KMS-11 (cell line): ENCODE measurements at regions not wholly inside any gene's neighbourhood (a gene's known extent, or its start where the extent isn't known, plus 50 kb on each side); places are given as distances from the start of the nearest gene placed in this dataset.
"Not testable (repeated sequence)": the region's sequence is repeated elsewhere in the genome, so short reads cannot be mapped to it uniquely, and the experiment has no call there.

Experiments
- H2AFZ ChIP-seq: fragments of 200-600 bp; sonication (generic); 2 replicates; pipeline ENCODE4 v1.6.1; 2016; ENCODE audit warnings: antibody characterized with exemption, mixed run types, low read depth
- H3K27ac ChIP-seq: fragments of 200-600 bp; sonication (generic); 2 replicates; pipeline ENCODE4 v1.6.1; 2016; ENCODE audit warnings: mild to moderate bottlenecking, mixed run types
- H3K27me3 ChIP-seq: fragments of 200-600 bp; sonication (generic); 2 replicates; pipeline ENCODE4 v1.6.1; 2017; ENCODE audit warnings: mild to moderate bottlenecking, low read depth, mixed run types, moderate library complexity; ENCODE audit not compliant: insufficient read depth
- H3K36me3 ChIP-seq: fragments of 200-600 bp; sonication (generic); 2 replicates; pipeline ENCODE4 v1.6.1; 2017; ENCODE audit warnings: mild to moderate bottlenecking, mixed run types; ENCODE audit not compliant: insufficient read depth
- H3K4me1 ChIP-seq: fragments of 200-600 bp; sonication (generic); 2 replicates; pipeline ENCODE4 v1.6.1; 2016; ENCODE audit warnings: mild to moderate bottlenecking, low read depth, mixed run types; ENCODE audit not compliant: poor library complexity, severe bottlenecking
- H3K4me2 ChIP-seq: fragments of 200-600 bp; sonication (generic); 2 replicates; pipeline ENCODE4 v1.7.0; 2016; ENCODE audit warnings: mild to moderate bottlenecking, mixed run types
- H3K4me3 ChIP-seq: fragments of 200-600 bp; sonication (generic); IDR thresholded peaks from 2 replicates; pipeline ENCODE4 v1.6.1; 2017; ENCODE audit warnings: low read depth, low read length, mixed read lengths; ENCODE audit not compliant: insufficient read depth
- H3K79me2 ChIP-seq: fragments of 200-600 bp; sonication (generic); 2 replicates; pipeline ENCODE4 v1.6.1; 2016; ENCODE audit warnings: low read depth, mixed run types; ENCODE audit not compliant: insufficient read depth
- H3K9ac ChIP-seq: fragments of 200-600 bp; sonication (generic); 2 replicates; pipeline ENCODE4 v1.6.1; 2016; ENCODE audit warnings: mild to moderate bottlenecking, mixed run types
- H4K20me1 ChIP-seq: fragments of 200-600 bp; sonication (generic); 2 replicates; pipeline ENCODE4 v1.6.1; 2016; ENCODE audit warnings: mild to moderate bottlenecking, mixed run types; ENCODE audit not compliant: insufficient read depth
- TF ChIP-seq, protein P1 (sequence below): fragments of 200-600 bp; sonication (generic); conservative IDR thresholded peaks from 2 replicates; pipeline ENCODE4 v1.6.1; 2017; ENCODE audit warnings: low read depth, mild to moderate bottlenecking, antibody characterized with exemption, low read length, moderate library complexity, mixed read lengths

DNA sequence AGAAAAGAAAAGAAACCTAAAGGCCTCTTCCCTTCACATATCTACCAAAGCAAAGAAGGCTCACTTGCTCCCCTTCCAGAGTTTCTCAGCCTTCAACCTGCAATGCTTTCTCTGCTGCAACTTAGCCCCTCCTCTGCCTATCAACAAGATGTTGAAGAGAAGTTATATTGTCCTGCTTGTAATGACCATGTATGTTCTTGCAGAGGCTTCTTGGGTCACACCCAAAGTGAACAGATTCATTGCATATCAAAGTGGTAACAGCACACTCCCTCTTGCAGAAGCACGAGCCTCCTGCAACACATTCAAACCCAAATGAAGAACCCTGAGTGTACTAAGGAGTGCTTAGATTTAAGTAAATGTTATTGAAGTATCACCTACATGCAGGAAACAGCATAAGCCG lies 494.3 kb downstream of the NTRK2 start:
- H3K36me3 ChIP-seq, result no peaks in the 10 kb centered on the region
- no peaks in the 10 kb centered on the region for H3K79me2 ChIP-seq

DNA sequence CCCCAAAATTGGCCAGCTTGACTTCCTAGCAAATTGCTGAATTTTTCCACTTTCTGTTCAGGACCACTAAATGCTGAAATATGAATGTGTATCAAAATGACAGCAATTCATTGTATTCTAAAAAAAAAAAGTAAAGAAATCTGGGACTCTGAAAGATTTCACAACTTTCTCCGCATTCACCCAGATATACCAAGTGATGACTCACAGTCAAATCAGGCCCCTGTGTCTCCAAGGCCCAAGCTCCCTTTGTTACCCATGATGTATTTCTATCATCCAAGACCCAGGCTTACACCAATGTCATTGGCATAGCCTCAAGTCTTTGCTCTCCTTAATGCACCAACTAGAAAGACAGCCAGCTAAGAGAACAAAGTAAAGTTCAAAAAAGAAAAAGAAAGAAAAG lies 493.9 kb downstream of the NTRK2 start:
- TF ChIP-seq, protein P1, sequence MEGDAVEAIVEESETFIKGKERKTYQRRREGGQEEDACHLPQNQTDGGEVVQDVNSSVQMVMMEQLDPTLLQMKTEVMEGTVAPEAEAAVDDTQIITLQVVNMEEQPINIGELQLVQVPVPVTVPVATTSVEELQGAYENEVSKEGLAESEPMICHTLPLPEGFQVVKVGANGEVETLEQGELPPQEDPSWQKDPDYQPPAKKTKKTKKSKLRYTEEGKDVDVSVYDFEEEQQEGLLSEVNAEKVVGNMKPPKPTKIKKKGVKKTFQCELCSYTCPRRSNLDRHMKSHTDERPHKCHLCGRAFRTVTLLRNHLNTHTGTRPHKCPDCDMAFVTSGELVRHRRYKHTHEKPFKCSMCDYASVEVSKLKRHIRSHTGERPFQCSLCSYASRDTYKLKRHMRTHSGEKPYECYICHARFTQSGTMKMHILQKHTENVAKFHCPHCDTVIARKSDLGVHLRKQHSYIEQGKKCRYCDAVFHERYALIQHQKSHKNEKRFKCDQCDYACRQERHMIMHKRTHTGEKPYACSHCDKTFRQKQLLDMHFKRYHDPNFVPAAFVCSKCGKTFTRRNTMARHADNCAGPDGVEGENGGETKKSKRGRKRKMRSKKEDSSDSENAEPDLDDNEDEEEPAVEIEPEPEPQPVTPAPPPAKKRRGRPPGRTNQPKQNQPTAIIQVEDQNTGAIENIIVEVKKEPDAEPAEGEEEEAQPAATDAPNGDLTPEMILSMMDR, result no peak
- Histone ChIP-seq H3K36me3 (no peaks in the 10 kb centered on the region), H3K4me1 (peaks cover 13% of the 10 kb centered on the region), H3K27ac (no peak overlapping the region), H3K9ac (no peak overlapping the region), H3K79me2 (no peaks in the 10 kb centered on the region), H3K27me3 (no peaks in the 10 kb centered on the region), H4K20me1 (no peaks in the 10 kb centered on the region), H3K4me2 (no peak overlapping the region), H2AFZ (no peak overlapping the region), H3K4me3 (no peak overlapping the region)

More for the DNA sequence above, 494.3 kb downstream of the NTRK2 start:
- H3K4me2 ChIP-seq, result no peak overlapping the region
- H3K27ac ChIP-seq, result no peak overlapping the region
- H3K27me3 ChIP-seq, result no peaks in the 10 kb centered on the region
- H3K9ac ChIP-seq, result no peak overlapping the region
- no peak overlapping the region for H2AFZ ChIP-seq
- H4K20me1 ChIP-seq, result no peaks in the 10 kb centered on the region
- peaks cover 9% of the 10 kb centered on the region for H3K4me1 ChIP-seq
- TF ChIP-seq, protein P1, result no peak
- no peak overlapping the region for H3K4me3 ChIP-seq

DNA sequence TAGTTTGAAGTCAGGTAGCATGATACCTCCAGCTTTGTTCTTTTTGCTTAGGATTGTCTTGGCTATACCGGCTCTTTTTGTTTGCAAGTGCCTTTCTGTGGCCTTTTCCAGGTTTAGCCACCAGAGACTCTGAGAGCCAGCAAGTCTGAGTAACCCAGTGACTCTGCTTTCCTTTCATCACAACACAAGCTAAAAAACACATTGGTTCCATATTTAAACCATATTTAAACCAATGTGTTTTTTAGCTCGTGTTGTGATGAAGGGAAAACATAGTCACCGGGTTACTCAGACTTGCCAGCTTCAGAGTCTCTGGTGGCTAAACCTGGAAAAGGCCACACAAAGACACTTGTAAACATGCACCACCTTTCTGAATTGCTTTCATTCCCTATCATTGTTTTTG lies 493.3 kb downstream of the NTRK2 start:
- Histone ChIP-seq H3K4me1 (peaks cover 18% of the 10 kb centered on the region), H3K4me2 (no peak overlapping the region), H2AFZ (no peak overlapping the region), H4K20me1 (no peaks in the 10 kb centered on the region), H3K36me3 (no peaks in the 10 kb centered on the region), H3K9ac (no peak overlapping the region), H3K79me2 (no peaks in the 10 kb centered on the region), H3K27me3 (no peaks in the 10 kb centered on the region), H3K27ac (no peak overlapping the region), H3K4me3 (no peak overlapping the region)
- TF ChIP-seq, protein P1, result no peak

DNA sequence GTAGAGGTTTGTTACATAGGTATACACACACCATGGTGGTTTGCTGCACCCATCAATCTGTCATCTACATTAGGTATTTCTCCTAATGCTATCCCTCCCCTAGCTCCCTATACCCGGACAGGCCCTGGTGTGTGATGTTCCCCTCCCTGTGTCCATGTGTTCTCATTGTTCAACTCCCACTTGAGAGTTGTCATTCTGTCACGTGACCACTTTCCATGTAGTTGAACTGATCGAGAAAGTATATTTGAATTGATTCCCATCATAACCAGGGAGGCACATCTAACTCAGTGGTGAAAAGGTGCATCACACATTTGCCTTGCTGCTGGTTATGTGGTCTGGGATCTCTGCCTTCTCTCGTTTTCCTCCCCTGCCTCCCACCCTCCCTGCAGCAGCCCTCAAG lies 491.4 kb downstream of the NTRK2 start:
- not testable (repeated sequence) for H2AFZ ChIP-seq, H4K20me1 ChIP-seq, H3K36me3 ChIP-seq, H3K27ac ChIP-seq, H3K4me3 ChIP-seq, H3K79me2 ChIP-seq, H3K4me2 ChIP-seq, H3K27me3 ChIP-seq, H3K9ac ChIP-seq
- peaks cover 18% of the 10 kb centered on the region for H3K4me1 ChIP-seq

DNA sequence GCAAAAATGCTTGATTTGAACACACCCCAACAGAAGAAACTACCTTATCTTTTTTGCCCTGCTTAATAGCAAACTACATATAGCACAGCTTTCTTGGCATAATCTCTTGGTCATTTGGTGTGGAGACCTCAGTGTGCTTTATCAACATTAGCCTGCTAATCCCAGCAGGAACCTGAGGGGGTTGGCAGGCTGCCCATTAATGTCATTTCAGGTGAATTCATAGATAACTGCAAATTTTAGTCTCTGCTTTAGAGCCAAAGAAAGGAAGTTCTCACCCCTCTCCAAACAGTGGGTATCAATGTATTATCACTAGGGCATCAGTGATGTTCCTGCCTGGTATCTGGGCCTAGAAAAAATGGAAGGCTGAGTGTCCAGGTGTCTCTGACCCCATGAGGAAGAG lies 489.0 kb downstream of the NTRK2 start:
- no peak overlapping the region for H2AFZ ChIP-seq
- TF ChIP-seq, protein P1, result no peak
- no peaks in the 10 kb centered on the region for H3K79me2 ChIP-seq
- H3K9ac ChIP-seq, result no peak overlapping the region
- peak overlapping the region; percentile 29; the same call in 1 of the 2 replicates for H3K4me2 ChIP-seq
- no peak overlapping the region for H3K27ac ChIP-seq
- H4K20me1 ChIP-seq, result no peaks in the 10 kb centered on the region
- H3K27me3 ChIP-seq, result no peaks in the 10 kb centered on the region
- peaks cover 18% of the 10 kb centered on the region for H3K4me1 ChIP-seq
- no peaks in the 10 kb centered on the region for H3K36me3 ChIP-seq
- H3K4me3 ChIP-seq, result no peak overlapping the region
